GM15510 (cell line): ENCODE measurements at regions not wholly inside any gene's neighbourhood (a gene's known extent, or its start where the extent isn't known, plus 50 kb on each side); places are given as distances from the start of the nearest gene placed in this dataset.

ENCODE experiments used
- POLR2A ChIP-seq: IDR thresholded peaks from 3 replicates; pipeline ENCODE4 v1.6.1; 2011; ENCODE audit warnings: borderline replicate concordance; ENCODE audit not compliant: insufficient read length; ENCODE audit errors: extremely low read depth

GRCh38 chr3:56975567-56975966 lies 84.9 kb upstream of the SPATA12 start:
- TF ChIP-seq POLR2A, result no peak

DNA sequence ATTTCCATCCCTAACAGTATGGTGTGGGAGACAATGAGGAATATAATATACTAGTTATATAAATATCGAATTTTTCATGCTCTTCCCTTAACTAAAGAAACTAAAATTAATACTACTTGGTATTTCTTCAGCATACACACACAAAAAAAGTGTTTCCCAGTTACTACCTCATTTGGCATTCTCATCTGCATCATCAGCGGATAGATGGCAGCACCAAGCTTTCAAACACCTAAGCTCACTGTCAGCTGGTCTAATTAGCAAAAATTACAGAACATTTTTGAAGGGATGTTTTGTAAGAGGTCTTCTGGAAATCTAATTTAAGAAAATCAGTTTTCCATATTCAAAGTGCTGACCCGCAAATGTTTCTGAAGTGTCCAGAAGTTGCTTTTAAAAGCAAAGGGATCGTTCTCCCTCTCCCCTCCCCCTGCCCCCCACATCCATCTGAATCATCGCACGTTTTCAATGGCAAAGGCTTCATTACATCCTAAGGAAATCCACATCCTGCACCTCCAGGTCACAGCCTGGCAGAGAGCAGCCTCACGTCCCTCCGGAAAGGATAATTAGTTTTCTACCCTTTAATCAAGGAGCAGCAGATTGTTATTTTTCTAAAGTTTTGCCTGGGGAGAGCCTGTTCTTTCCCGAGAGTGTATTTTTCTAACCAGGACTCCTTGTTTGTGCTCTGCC lies 86.1 kb upstream of the SPATA12 start:
- no peak for TF ChIP-seq POLR2A

GRCh38 chr3:56971816-56972215 lies 88.6 kb upstream of the SPATA12 start:
- TF ChIP-seq POLR2A, result no peak

GRCh38 chr3:56971261-56971660 lies 89.2 kb upstream of the SPATA12 start:
- no peak for TF ChIP-seq POLR2A

GRCh38 chr3:56970461-56970879 lies 90.0 kb upstream of the SPATA12 start:
- TF ChIP-seq POLR2A, result no peak

- TF ChIP-seq POLR2A, result no peak
These were observed 90.6 kb upstream of the SPATA12 start for GRCh38 chr3:56969851-56970250.

GRCh38 chr3:56966509-56966908 lies 94.0 kb upstream of the SPATA12 start:
- TF ChIP-seq POLR2A, result no peak

- no peak for TF ChIP-seq POLR2A
These were observed 94.4 kb upstream of the SPATA12 start for GRCh38 chr3:56966104-56966503.

DNA sequence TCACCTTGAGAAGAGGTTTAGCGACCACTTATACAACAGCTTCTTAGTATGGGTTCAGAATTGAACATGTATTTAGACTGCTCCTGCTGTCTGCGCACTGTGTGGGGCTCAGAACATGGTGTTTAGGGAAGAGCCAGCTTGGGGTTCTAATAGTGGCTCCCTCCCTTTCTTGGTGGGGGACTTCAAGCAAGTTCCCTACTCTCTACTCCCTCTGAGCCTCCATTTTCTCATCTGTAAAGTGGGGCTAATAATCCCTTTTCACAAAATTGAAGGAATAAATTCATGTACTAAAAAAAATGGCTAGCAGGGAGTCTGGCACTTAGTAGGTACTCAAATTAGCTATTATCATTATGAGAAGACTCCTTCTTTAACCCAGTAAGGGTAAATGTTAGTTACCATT lies 97.5 kb upstream of the SPATA12 start:
- no peak for TF ChIP-seq POLR2A

DNA sequence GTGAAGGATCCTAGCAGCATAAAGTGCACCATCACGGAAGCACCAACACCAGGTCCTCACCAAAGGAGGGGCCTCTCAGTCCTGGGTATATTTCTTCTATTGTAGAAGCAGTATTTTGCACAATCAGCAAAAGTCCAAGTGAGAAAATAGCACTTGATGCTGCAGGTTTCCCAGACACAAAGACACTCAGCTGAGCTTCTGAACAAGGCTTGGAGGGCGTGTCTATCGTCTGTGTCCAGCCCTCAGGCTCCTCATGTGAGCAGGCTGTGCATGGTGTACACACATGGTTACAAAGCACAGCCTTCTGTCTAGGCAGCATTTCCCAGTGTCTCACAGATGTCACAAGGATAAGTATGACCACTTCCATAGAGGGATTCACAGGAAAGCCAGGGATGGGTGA lies 98.3 kb upstream of the SPATA12 start:
- no peak for TF ChIP-seq POLR2A

- TF ChIP-seq POLR2A, result no peak
These were observed 100.1 kb upstream of the SPATA12 start for GRCh38 chr3:56960234-56960917.

DNA sequence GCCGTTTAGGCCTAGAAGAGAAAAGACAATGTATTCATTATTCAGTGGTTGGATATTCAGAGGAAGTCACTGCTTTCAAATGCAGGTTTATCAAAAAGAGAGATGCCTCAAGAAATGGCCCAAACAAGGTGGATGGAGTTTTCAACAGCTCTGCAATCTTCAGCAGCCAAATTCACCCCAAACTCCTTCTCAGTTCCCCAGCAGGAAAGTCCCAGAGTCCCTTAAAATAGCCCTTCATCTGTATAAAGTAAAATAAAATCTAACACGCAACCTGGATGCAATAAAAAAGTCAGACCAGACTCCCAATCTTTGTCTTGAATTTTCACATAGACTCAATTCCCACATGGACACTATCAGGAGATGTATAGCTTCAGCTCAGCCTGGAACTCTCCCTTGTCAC lies 101.6 kb upstream of the SPATA12 start:
- no peak for TF ChIP-seq POLR2A

- no peak for TF ChIP-seq POLR2A
These were observed 102.9 kb upstream of the SPATA12 start for GRCh38 chr3:56957522-56957921.

DNA sequence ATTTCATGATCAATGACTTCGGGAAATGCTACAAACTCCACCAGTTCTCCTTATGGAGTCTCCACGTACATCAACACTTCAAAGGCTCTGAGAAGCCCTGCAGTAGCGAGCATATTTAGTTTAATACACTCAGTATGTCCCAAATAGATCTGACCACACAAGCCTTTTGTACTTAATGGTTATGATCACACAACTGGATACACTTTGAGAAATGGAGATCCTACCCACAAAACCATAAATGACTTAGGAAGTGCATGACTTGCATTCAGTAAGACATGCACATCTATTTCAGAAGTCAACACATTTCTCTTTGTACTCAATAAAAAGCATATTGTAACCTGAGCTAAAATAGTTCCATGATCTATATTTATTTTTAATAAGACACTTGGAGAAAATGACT lies 103.6 kb upstream of the SPATA12 start:
- TF ChIP-seq POLR2A, result no peak

GRCh38 chr3:56955492-56956111 lies 104.9 kb upstream of the SPATA12 start:
- no peak for TF ChIP-seq POLR2A

- TF ChIP-seq POLR2A, result no peak
These were observed 106.3 kb upstream of the SPATA12 start for GRCh38 chr3:56954125-56954524.
